GM23338 (cell line): ENCODE measurements at regions not wholly inside any gene's neighbourhood (a gene's known extent, or its start where the extent isn't known, plus 50 kb on each side); places are given as distances from the start of the nearest gene placed in this dataset.

Experiments
- CTCF ChIP-seq, 2 experiments: fragments of 200-600 bp in 1 of 2; sonication (generic) in 1 of 2; conservative IDR thresholded peaks; 2 replicates each; pipeline versions ENCODE4 v1.5.1 to v1.6.1; 2016 to 2017; ENCODE audit warnings: antibody characterized with exemption in 2 of 2, low read depth in 2 of 2, mild to moderate bottlenecking in 2 of 2, moderate library complexity in 1 of 2
- EZH2 ChIP-seq: fragments of 200-600 bp; sonication (generic); IDR thresholded peaks from one replicate; pipeline ENCODE4 v1.8.0; 2017; ENCODE audit warnings: antibody characterized with exemption, mild to moderate bottlenecking, low read depth; ENCODE audit not compliant: unreplicated experiment

DNA sequence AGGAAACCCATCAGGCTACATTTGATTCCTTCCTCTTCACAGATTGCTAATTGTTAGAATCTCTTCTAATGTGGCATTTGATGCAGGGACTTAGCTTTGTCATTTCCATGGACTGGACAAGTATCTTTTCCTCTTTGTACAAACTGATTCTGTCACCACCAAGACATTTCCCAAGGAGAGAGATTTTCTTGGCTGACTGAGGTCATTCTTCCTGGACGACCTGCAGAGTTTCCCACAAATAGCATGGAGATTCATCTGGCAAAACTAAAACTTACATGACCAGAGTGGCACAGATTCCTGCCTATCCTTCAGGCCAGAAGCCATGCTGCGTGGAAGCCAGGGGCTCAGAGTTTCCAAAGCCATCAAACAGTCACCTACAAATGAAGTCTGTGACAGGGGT, 269.2 kb upstream of the LRTM1 start:
- TF ChIP-seq EZH2 (no peak), CTCF (conservative IDR thresholded peaks at IDR 0.05; ENCODE audit: low read depth in 2 of 2) (no peak)
